ENCODE measurements at regions not wholly inside any gene's neighbourhood (a gene's known extent, or its start where the extent isn't known, plus 50 kb on each side); places are given as distances from the start of the nearest gene placed in this dataset.

DNA sequence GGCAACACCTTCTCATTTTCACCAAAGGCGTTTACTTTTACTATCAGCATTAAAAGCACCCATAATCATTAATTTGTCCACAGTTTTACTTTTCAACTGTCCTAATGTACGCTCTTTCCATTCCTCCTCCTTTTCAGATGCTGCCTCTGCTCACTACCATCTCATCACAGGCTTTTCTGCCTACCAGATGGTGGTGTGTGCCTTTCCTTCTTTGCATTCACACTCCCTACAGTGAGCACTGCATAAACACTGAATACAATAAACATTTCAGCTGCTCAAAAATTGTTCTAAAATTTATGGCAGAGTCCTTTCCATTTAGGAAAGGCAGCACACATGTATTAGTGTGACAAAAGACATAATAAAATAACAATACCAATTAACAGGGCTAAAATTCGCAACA, 435.7 kb downstream of the GXYLT1 start:
- Histone ChIP-seq H3K4me1 (ENCODE audit: control extremely low read depth in 1 of 4, control insufficient read depth in 4 of 4, insufficient read depth in 4 of 4, low read length in 3 of 4) (no peaks in the 10 kb centered on the region), H3K27me3 (replicated peaks in 2 of 5; ENCODE audit: control insufficient read depth in 4 of 5, insufficient read depth in 5 of 5, low read length in 4 of 5) (no peaks in the 10 kb centered on the region), H3K36me3 (ENCODE audit: control insufficient read depth in 4 of 4, insufficient read depth in 4 of 4, low read length in 3 of 4) (no peaks in the 10 kb centered on the region), H3K27ac (ENCODE audit: insufficient read depth in 1 of 2, low read depth in 1 of 2, low read length in 2 of 2, poor library complexity in 1 of 2, severe bottlenecking in 2 of 2) (no peak overlapping the region), H3K9me3 (ENCODE audit: control extremely low read depth in 1 of 5, control insufficient read depth in 4 of 5, insufficient read depth in 2 of 5, low read depth in 1 of 5, low read length in 4 of 5) (no peaks in the 10 kb centered on the region), H3K4me3 (ENCODE audit: control insufficient read depth in 1 of 7, extremely low read depth in 1 of 7, insufficient read depth in 4 of 7, low read depth in 2 of 7, low read length in 6 of 7) (no peak overlapping the region)
- ChIA-PET POLR2A (no interaction called here), CTCF (no interaction called here)
- no peak for DNase-seq
- 87% methylated on average over 1 of the region's 3 CpGs for WGBS (ENCODE audit: insufficient coverage)

DNA sequence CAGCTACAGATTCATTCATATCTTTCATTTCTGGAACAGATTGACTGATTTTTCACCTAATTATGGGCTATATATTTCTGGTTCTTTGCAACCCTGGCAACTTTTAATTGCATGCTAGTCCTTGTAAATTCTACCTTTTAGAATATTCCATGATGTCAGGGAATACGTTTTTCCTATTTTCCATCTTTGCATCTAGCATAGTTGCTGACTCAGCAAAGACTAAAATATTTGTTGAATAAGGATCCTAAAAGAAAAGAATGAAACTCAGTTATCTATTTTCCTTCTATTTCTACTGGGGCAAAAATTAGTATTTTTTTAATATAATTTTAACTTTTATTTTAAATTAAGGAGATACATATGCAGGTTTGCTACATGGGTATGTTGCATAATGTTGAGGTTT, 438.3 kb downstream of the GXYLT1 start:
- no peaks in the 10 kb centered on the region for H3K4me1 ChIP-seq (ENCODE audit: control extremely low read depth in 1 of 4, control insufficient read depth in 4 of 4, insufficient read depth in 4 of 4, low read length in 3 of 4)
- no peak overlapping the region for H3K27ac ChIP-seq (ENCODE audit: insufficient read depth in 1 of 2, low read depth in 1 of 2, low read length in 2 of 2, poor library complexity in 1 of 2, severe bottlenecking in 2 of 2)
- H3K9me3 ChIP-seq (ENCODE audit: control extremely low read depth in 1 of 5, control insufficient read depth in 4 of 5, insufficient read depth in 2 of 5, low read depth in 1 of 5, low read length in 4 of 5) = no peaks in the 10 kb centered on the region
- POLR2A ChIA-PET = no interaction called here
- CTCF ChIA-PET = no interaction called here
- no CpG with 5 or more reads among the region's 1 CpG for WGBS (ENCODE audit: insufficient coverage)
- no peaks in the 10 kb centered on the region for H3K36me3 ChIP-seq (ENCODE audit: control insufficient read depth in 4 of 4, insufficient read depth in 4 of 4, low read length in 3 of 4)
- no peaks in the 10 kb centered on the region for H3K27me3 ChIP-seq (replicated peaks in 2 of 5; ENCODE audit: control insufficient read depth in 4 of 5, insufficient read depth in 5 of 5, low read length in 4 of 5)
- no peak overlapping the region for H3K4me3 ChIP-seq (ENCODE audit: control insufficient read depth in 1 of 7, extremely low read depth in 1 of 7, insufficient read depth in 4 of 7, low read depth in 2 of 7, low read length in 6 of 7)
- DNase-seq = no peak

DNA sequence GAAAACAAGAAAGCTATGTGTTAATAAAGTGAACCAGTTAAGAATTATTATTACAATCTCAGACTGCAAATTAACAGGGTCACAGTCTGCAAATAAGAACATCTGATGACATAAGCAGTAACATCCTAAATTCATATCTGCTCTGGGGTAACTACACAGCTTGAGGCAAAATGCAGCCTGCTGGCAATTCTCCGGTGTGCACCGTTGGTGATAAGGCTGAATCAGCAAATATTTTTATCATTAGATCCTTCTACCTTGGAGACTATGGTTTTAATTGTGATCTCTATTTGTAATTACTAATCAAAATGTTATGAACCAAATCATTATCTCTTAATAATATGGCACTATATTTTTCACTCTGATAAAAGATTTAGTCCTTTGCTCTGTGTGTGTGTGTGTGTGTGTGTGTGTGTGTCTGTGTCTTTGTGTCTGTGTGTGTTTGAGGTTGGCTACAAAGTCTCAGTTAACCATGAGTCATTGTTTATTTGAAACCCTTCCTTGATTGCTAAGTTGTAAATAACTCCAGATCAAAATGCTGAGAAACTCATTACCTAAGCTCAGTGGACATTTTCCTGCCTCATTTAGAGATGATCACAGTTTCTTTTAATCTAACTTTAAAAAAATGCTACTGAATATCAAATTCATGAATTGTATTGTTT, 442.6 kb downstream of the GXYLT1 start:
- CTCF ChIA-PET = interaction anchor here (1.5 kb wide), 1 partner anchor 21 kb away, joined by 3 read pairs; no protein-coding TSS in a partner anchor
- DNase-seq = peak in 2 of 3 donors; percentile 39 to 64
- no peaks in the 10 kb centered on the region for H3K4me1 ChIP-seq (ENCODE audit: control extremely low read depth in 1 of 4, control insufficient read depth in 4 of 4, insufficient read depth in 4 of 4, low read length in 3 of 4)
- no peaks in the 10 kb centered on the region for H3K36me3 ChIP-seq (ENCODE audit: control insufficient read depth in 4 of 4, insufficient read depth in 4 of 4, low read length in 3 of 4)
- no peaks in the 10 kb centered on the region for H3K9me3 ChIP-seq (ENCODE audit: control extremely low read depth in 1 of 5, control insufficient read depth in 4 of 5, insufficient read depth in 2 of 5, low read depth in 1 of 5, low read length in 4 of 5)
- H3K27ac ChIP-seq (ENCODE audit: insufficient read depth in 1 of 2, low read depth in 1 of 2, low read length in 2 of 2, poor library complexity in 1 of 2, severe bottlenecking in 2 of 2) = no peak overlapping the region
- no peak overlapping the region for H3K4me3 ChIP-seq (ENCODE audit: control insufficient read depth in 1 of 7, extremely low read depth in 1 of 7, insufficient read depth in 4 of 7, low read depth in 2 of 7, low read length in 6 of 7)
- H3K27me3 ChIP-seq (replicated peaks in 2 of 5; ENCODE audit: control insufficient read depth in 4 of 5, insufficient read depth in 5 of 5, low read length in 4 of 5) = no peaks in the 10 kb centered on the region
- no CpG with 5 or more reads among the region's 2 CpGs for WGBS (ENCODE audit: insufficient coverage)
- POLR2A ChIA-PET = no interaction called here

DNA sequence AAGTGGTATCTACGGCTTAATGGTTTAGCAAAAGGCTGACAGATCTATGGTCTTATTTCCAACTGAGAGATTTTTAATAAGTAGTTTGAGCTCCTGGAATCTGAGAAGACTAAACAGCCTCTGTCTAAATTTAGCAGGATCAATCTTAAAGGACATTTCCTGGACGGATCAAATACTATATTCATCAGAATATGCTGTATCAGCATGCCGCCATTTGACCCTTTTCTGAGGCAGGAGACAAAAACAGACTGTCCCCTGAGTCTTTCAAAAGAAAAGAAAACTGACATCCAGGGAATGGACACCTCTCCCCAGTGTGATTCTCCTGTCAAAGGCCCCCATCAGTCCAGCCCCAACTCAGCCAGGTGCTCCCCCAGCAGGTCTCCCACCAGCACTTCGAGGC, 443.7 kb downstream of the GXYLT1 start:
- no peaks in the 10 kb centered on the region for H3K27me3 ChIP-seq (replicated peaks in 2 of 5; ENCODE audit: control insufficient read depth in 4 of 5, insufficient read depth in 5 of 5, low read length in 4 of 5)
- POLR2A ChIA-PET = no interaction called here
- 100% methylated on average over 4 of the region's 4 CpGs for WGBS (ENCODE audit: insufficient coverage)
- no peak overlapping the region for H3K27ac ChIP-seq (ENCODE audit: insufficient read depth in 1 of 2, low read depth in 1 of 2, low read length in 2 of 2, poor library complexity in 1 of 2, severe bottlenecking in 2 of 2)
- DNase-seq = no peak
- no peaks in the 10 kb centered on the region for H3K36me3 ChIP-seq (ENCODE audit: control insufficient read depth in 4 of 4, insufficient read depth in 4 of 4, low read length in 3 of 4)
- no peaks in the 10 kb centered on the region for H3K9me3 ChIP-seq (ENCODE audit: control extremely low read depth in 1 of 5, control insufficient read depth in 4 of 5, insufficient read depth in 2 of 5, low read depth in 1 of 5, low read length in 4 of 5)
- CTCF ChIA-PET = no interaction called here
- no peak overlapping the region for H3K4me3 ChIP-seq (ENCODE audit: control insufficient read depth in 1 of 7, extremely low read depth in 1 of 7, insufficient read depth in 4 of 7, low read depth in 2 of 7, low read length in 6 of 7)
- no peaks in the 10 kb centered on the region for H3K4me1 ChIP-seq (ENCODE audit: control extremely low read depth in 1 of 4, control insufficient read depth in 4 of 4, insufficient read depth in 4 of 4, low read length in 3 of 4)

DNA sequence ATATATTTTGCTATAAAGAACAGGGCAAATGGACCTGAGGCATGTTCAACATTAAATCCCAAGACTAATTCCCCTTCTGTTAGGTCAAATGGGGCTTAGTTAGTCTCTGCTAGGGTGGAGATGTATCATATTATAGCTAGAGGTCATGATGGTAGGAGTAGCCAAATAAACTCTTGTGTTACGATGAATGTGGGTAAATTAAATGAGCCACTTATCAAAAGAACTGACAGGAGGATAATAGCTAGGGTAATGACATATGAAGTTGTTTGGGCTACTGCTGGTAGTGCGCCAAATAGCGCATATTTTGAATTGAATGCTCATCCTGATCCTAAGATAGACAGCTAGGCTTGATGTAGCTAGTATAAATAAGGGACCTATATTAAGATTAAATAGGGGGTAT, 445.0 kb downstream of the GXYLT1 start:
- no peaks in the 10 kb centered on the region for H3K36me3 ChIP-seq (ENCODE audit: control insufficient read depth in 4 of 4, insufficient read depth in 4 of 4, low read length in 3 of 4)
- no peak for DNase-seq
- H3K4me3 ChIP-seq (ENCODE audit: control insufficient read depth in 1 of 7, extremely low read depth in 1 of 7, insufficient read depth in 4 of 7, low read depth in 2 of 7, low read length in 6 of 7) = no peak overlapping the region
- POLR2A ChIA-PET = no interaction called here
- no peaks in the 10 kb centered on the region for H3K27me3 ChIP-seq (replicated peaks in 2 of 5; ENCODE audit: control insufficient read depth in 4 of 5, insufficient read depth in 5 of 5, low read length in 4 of 5)
- no peaks in the 10 kb centered on the region for H3K4me1 ChIP-seq (ENCODE audit: control extremely low read depth in 1 of 4, control insufficient read depth in 4 of 4, insufficient read depth in 4 of 4, low read length in 3 of 4)
- 94% methylated on average over 3 of the region's 3 CpGs for WGBS (ENCODE audit: insufficient coverage)
- no peak overlapping the region for H3K27ac ChIP-seq (ENCODE audit: insufficient read depth in 1 of 2, low read depth in 1 of 2, low read length in 2 of 2, poor library complexity in 1 of 2, severe bottlenecking in 2 of 2)
- CTCF ChIA-PET = no interaction called here
- H3K9me3 ChIP-seq (ENCODE audit: control extremely low read depth in 1 of 5, control insufficient read depth in 4 of 5, insufficient read depth in 2 of 5, low read depth in 1 of 5, low read length in 4 of 5) = no peaks in the 10 kb centered on the region

DNA sequence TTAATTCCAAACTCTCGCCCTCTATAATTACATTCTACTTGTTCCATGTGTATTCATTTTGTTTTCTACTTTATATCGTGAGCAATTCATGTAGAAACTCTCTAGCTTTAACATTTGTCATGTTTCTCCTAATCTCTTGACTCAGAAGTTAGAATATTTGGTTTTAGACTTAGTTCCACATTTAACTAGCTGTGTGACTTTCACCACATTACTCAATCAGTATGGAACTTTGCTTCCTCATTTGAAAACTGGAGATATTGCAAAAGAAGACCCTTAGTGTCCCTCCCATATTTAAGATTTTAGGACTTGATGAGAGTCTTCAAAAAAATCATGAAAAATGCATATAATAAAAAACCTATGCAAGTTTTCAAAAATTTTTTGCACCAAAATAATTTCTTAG, 447.5 kb downstream of the GXYLT1 start:
- Histone ChIP-seq H3K4me1 (ENCODE audit: control extremely low read depth in 1 of 4, control insufficient read depth in 4 of 4, insufficient read depth in 4 of 4, low read length in 3 of 4) (no peaks in the 10 kb centered on the region), H3K9me3 (ENCODE audit: control extremely low read depth in 1 of 5, control insufficient read depth in 4 of 5, insufficient read depth in 2 of 5, low read depth in 1 of 5, low read length in 4 of 5) (no peaks in the 10 kb centered on the region), H3K36me3 (ENCODE audit: control insufficient read depth in 4 of 4, insufficient read depth in 4 of 4, low read length in 3 of 4) (no peaks in the 10 kb centered on the region), H3K27ac (ENCODE audit: insufficient read depth in 1 of 2, low read depth in 1 of 2, low read length in 2 of 2, poor library complexity in 1 of 2, severe bottlenecking in 2 of 2) (no peak overlapping the region), H3K4me3 (ENCODE audit: control insufficient read depth in 1 of 7, extremely low read depth in 1 of 7, insufficient read depth in 4 of 7, low read depth in 2 of 7, low read length in 6 of 7) (no peak overlapping the region), H3K27me3 (replicated peaks in 2 of 5; ENCODE audit: control insufficient read depth in 4 of 5, insufficient read depth in 5 of 5, low read length in 4 of 5) (no peaks in the 10 kb centered on the region)
- no CpG with 5 or more reads among the region's 2 CpGs for WGBS (ENCODE audit: insufficient coverage)
- ChIA-PET CTCF (no interaction called here), POLR2A (interaction anchor here (0.5 kb wide), 1 partner anchor 514 kb away, joined by 3 read pairs; no protein-coding TSS in a partner anchor)
- peak in 2 of 3 donors; percentile 40 to 55 for DNase-seq

DNA sequence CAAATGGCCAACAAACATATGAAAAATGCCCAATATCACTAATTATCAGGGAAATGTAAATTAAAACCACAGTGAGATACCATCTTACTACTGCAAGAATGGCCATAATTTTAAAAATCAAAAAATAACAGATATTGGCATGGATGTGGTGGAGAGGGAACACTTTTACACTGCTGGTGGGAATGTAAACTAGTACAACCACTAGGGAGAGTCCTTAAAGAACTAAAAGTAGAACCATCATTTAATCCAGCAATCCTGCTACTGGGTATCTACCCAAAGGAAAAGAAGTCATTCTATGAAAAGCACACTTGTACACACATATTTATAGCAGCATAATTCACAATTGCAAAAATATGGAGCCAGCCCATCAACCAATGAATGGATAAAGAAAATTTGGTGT, 459.7 kb downstream of the GXYLT1 start:
- Histone ChIP-seq H3K4me1 (ENCODE audit: control extremely low read depth in 1 of 4, control insufficient read depth in 4 of 4, insufficient read depth in 4 of 4, low read length in 3 of 4) (no peaks in the 10 kb centered on the region), H3K4me3 (ENCODE audit: control insufficient read depth in 1 of 7, extremely low read depth in 1 of 7, insufficient read depth in 4 of 7, low read depth in 2 of 7, low read length in 6 of 7) (no peak overlapping the region), H3K9me3 (ENCODE audit: control extremely low read depth in 1 of 5, control insufficient read depth in 4 of 5, insufficient read depth in 2 of 5, low read depth in 1 of 5, low read length in 4 of 5) (no peaks in the 10 kb centered on the region), H3K27me3 (replicated peaks in 2 of 5; ENCODE audit: control insufficient read depth in 4 of 5, insufficient read depth in 5 of 5, low read length in 4 of 5) (no peaks in the 10 kb centered on the region), H3K27ac (ENCODE audit: insufficient read depth in 1 of 2, low read depth in 1 of 2, low read length in 2 of 2, poor library complexity in 1 of 2, severe bottlenecking in 2 of 2) (no peak overlapping the region), H3K36me3 (ENCODE audit: control insufficient read depth in 4 of 4, insufficient read depth in 4 of 4, low read length in 3 of 4) (no peaks in the 10 kb centered on the region)
- DNase-seq = peak in 2 of 3 donors; percentile 23 to 32
- ChIA-PET CTCF (no interaction called here), POLR2A (no interaction called here)
